ENCODE measurements at regions not wholly inside any gene's neighbourhood (a gene's known extent, or its start where the extent isn't known, plus 50 kb on each side); places are given as distances from the start of the nearest gene placed in this dataset.
A peak's percentile ranks its signal among the peaks of the same experiment; 100 is the strongest.

- H3K9me3 Mint-ChIP-seq = peaks cover 2% of the 10 kb centered on the region
- no peak for DNase-seq (ENCODE audit: low read depth, low spot score)
- TF ChIP-seq CTCF (conservative IDR thresholded peaks at IDR 0.05) = no peak
- H3K27ac Mint-ChIP-seq (ENCODE audit: unreplicated experiment) = no peak overlapping the region
- H3K4me3 Mint-ChIP-seq = no peak overlapping the region
- H3K36me3 Mint-ChIP-seq (ENCODE audit: low read depth) = no peaks in the 10 kb centered on the region
- H3K4me1 Mint-ChIP-seq = peaks cover 11% of the 10 kb centered on the region
- peaks cover 3% of the 10 kb centered on the region for H3K27me3 Mint-ChIP-seq (ENCODE audit: low read depth)
Measured at GRCh38 chr2:219848882-219849281, 221.5 kb downstream of the SLC4A3 start.

GRCh38 chr2:219851169-219851568, 223.7 kb downstream of the SLC4A3 start:
- H3K27me3 Mint-ChIP-seq (ENCODE audit: low read depth) = peaks cover 3% of the 10 kb centered on the region
- H3K4me3 Mint-ChIP-seq = no peak overlapping the region
- DNase-seq (ENCODE audit: low read depth, low spot score) = no peak
- no peak for TF ChIP-seq CTCF (conservative IDR thresholded peaks at IDR 0.05)
- H3K27ac Mint-ChIP-seq (ENCODE audit: unreplicated experiment) = no peak overlapping the region
- peaks cover 2% of the 10 kb centered on the region for H3K9me3 Mint-ChIP-seq
- no peaks in the 10 kb centered on the region for H3K36me3 Mint-ChIP-seq (ENCODE audit: low read depth)
- H3K4me1 Mint-ChIP-seq = peaks cover 5% of the 10 kb centered on the region

GRCh38 chr2:219851801-219852481, 224.5 kb downstream of the SLC4A3 start:
- peaks cover 3% of the 10 kb centered on the region for H3K27me3 Mint-ChIP-seq (ENCODE audit: low read depth)

GRCh38 chr2:219852626-219853025, 225.2 kb downstream of the SLC4A3 start:
- peaks cover 9% of the 10 kb centered on the region for H3K4me1 Mint-ChIP-seq
- H3K27ac Mint-ChIP-seq (ENCODE audit: unreplicated experiment) = no peak overlapping the region
- no peaks in the 10 kb centered on the region for H3K36me3 Mint-ChIP-seq (ENCODE audit: low read depth)
- H3K27me3 Mint-ChIP-seq (ENCODE audit: low read depth) = peaks cover 3% of the 10 kb centered on the region
- H3K4me3 Mint-ChIP-seq = no peak overlapping the region
- TF ChIP-seq CTCF (conservative IDR thresholded peaks at IDR 0.05) = no peak
- DNase-seq (ENCODE audit: low read depth, low spot score) = no peak
- no peaks in the 10 kb centered on the region for H3K9me3 Mint-ChIP-seq

More at GRCh38 chr2:219851801-219852481, 224.5 kb downstream of the SLC4A3 start:
- no peak for DNase-seq (ENCODE audit: low read depth, low spot score)
- Mint-ChIP-seq H3K27ac (ENCODE audit: unreplicated experiment) (no peak overlapping the region), H3K4me1 (peaks cover 9% of the 10 kb centered on the region), H3K36me3 (ENCODE audit: low read depth) (no peaks in the 10 kb centered on the region), H3K4me3 (no peak overlapping the region), H3K9me3 (peaks cover 2% of the 10 kb centered on the region)
- TF ChIP-seq CTCF (conservative IDR thresholded peaks at IDR 0.05) = no peak

GRCh38 chr2:219856602-219857001, 229.2 kb downstream of the SLC4A3 start:
- H3K4me1 Mint-ChIP-seq = peaks cover 9% of the 10 kb centered on the region
- no peak for DNase-seq (ENCODE audit: low read depth, low spot score)
- peak overlapping the region; percentile 46 for H3K27ac Mint-ChIP-seq (ENCODE audit: unreplicated experiment)
- TF ChIP-seq CTCF (conservative IDR thresholded peaks at IDR 0.05) = no peak
- H3K27me3 Mint-ChIP-seq (ENCODE audit: low read depth) = peaks cover 3% of the 10 kb centered on the region
- no peaks in the 10 kb centered on the region for H3K9me3 Mint-ChIP-seq
- H3K36me3 Mint-ChIP-seq (ENCODE audit: low read depth) = no peaks in the 10 kb centered on the region
- H3K4me3 Mint-ChIP-seq = no peak overlapping the region
